Astrocyte (in vitro differentiated cells and primary cell): ENCODE measurements at regions not wholly inside any gene's neighbourhood (a gene's known extent, or its start where the extent isn't known, plus 50 kb on each side); places are given as distances from the start of the nearest gene placed in this dataset.

Experiments used
- EZH2 ChIP-seq: IDR thresholded peaks from 2 replicates; pipeline ENCODE4 v1.6.1; 2012; ENCODE audit warnings: mild to moderate bottlenecking, low read length, inconsistent platforms; ENCODE audit not compliant: insufficient read depth
- TF ChIP-seq, protein P1 (sequence below): IDR thresholded peaks from 2 replicates; pipeline ENCODE4 v1.5.1; 2011; ENCODE audit warnings: low read depth, mild to moderate bottlenecking, inconsistent platforms, low read length, moderate library complexity; ENCODE audit not compliant: insufficient read depth

- TF ChIP-seq, protein P1, sequence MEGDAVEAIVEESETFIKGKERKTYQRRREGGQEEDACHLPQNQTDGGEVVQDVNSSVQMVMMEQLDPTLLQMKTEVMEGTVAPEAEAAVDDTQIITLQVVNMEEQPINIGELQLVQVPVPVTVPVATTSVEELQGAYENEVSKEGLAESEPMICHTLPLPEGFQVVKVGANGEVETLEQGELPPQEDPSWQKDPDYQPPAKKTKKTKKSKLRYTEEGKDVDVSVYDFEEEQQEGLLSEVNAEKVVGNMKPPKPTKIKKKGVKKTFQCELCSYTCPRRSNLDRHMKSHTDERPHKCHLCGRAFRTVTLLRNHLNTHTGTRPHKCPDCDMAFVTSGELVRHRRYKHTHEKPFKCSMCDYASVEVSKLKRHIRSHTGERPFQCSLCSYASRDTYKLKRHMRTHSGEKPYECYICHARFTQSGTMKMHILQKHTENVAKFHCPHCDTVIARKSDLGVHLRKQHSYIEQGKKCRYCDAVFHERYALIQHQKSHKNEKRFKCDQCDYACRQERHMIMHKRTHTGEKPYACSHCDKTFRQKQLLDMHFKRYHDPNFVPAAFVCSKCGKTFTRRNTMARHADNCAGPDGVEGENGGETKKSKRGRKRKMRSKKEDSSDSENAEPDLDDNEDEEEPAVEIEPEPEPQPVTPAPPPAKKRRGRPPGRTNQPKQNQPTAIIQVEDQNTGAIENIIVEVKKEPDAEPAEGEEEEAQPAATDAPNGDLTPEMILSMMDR = no peak
- no peak for TF ChIP-seq EZH2
These were observed 65.0 kb downstream of the SERPINA3 start for GRCh38 chr14:94677213-94677612.
